RWPE2 (cell line): ENCODE measurements at regions not wholly inside any gene's neighbourhood (a gene's known extent, or its start where the extent isn't known, plus 50 kb on each side); places are given as distances from the start of the nearest gene placed in this dataset.

Source experiments
- ATAC-seq: fragments of 200-7000 bp; cut with Tn5 transposase; 3 replicates; pipeline ENCODE4 v1.9.1; 2021; ENCODE audit warnings: low read depth
- DNase-seq: peaks from one replicate; pipeline ENCODE4 v3.0.0-alpha.2; 2020; ENCODE audit warnings: low spot score
- H3K27ac ChIP-seq: fragments of 450-650 bp; 2 replicates; pipeline ENCODE4 v1.5.1; 2017; ENCODE audit warnings: mild to moderate bottlenecking; ENCODE audit not compliant: poor library complexity, severe bottlenecking
- H3K27me3 ChIP-seq: fragments of 250-450 bp; sonication (Bioruptor Pico); 2 replicates; pipeline ENCODE4 v1.5.1; 2021; ENCODE audit warnings: mild to moderate bottlenecking, moderate library complexity; ENCODE audit not compliant: insufficient read depth, poor library complexity, severe bottlenecking
- H3K36me3 ChIP-seq: fragments of 250-450 bp; sonication (Bioruptor Pico); 2 replicates; pipeline ENCODE4 v1.5.1; 2020; ENCODE audit warnings: low read depth, mild to moderate bottlenecking, moderate library complexity
- H3K4me1 ChIP-seq: fragments of 250-450 bp; sonication (Bioruptor Pico); 2 replicates; pipeline ENCODE4 v1.5.1; 2021; ENCODE audit warnings: mild to moderate bottlenecking, moderate library complexity; ENCODE audit not compliant: insufficient read depth, poor library complexity, severe bottlenecking
- H3K4me3 ChIP-seq: fragments of 250-450 bp; sonication (Bioruptor Pico); 2 replicates; pipeline ENCODE4 v1.5.1; 2021; ENCODE audit warnings: mild to moderate bottlenecking, moderate library complexity; ENCODE audit not compliant: severe bottlenecking
- H3K9me3 ChIP-seq: fragments of 250-450 bp; sonication (Bioruptor Pico); 2 replicates; pipeline ENCODE4 v1.5.1; 2021; ENCODE audit warnings: mild to moderate bottlenecking, moderate library complexity; ENCODE audit not compliant: severe bottlenecking
- CTCF ChIP-seq: fragments of 450-650 bp; IDR thresholded peaks from one replicate; pipeline ENCODE4 v1.5.1; 2017; ENCODE audit warnings: mild to moderate bottlenecking, moderate library complexity; ENCODE audit not compliant: poor library complexity, severe bottlenecking

GRCh38 chr2:107542314-107542740, 284.4 kb upstream of the RGPD4 start:
- no peak for TF ChIP-seq CTCF
- no peaks in the 10 kb centered on the region for H3K4me1 ChIP-seq
- H3K4me3 ChIP-seq = no peak overlapping the region
- DNase-seq (no peak), ATAC-seq (no peak)
- H3K36me3 ChIP-seq = no peaks in the 10 kb centered on the region
- no peak overlapping the region for H3K27ac ChIP-seq
- no peaks in the 10 kb centered on the region for H3K27me3 ChIP-seq
- no peaks in the 10 kb centered on the region for H3K9me3 ChIP-seq

GRCh38 chr2:107543793-107544192, 282.9 kb upstream of the RGPD4 start:
- no peak for TF ChIP-seq CTCF
- DNase-seq (no peak), ATAC-seq (no peak)
- H3K36me3 ChIP-seq = no peaks in the 10 kb centered on the region
- H3K9me3 ChIP-seq = no peaks in the 10 kb centered on the region
- no peak overlapping the region for H3K27ac ChIP-seq
- no peak overlapping the region for H3K4me3 ChIP-seq
- no peaks in the 10 kb centered on the region for H3K27me3 ChIP-seq
- no peaks in the 10 kb centered on the region for H3K4me1 ChIP-seq

- ATAC-seq = no peak
- Histone ChIP-seq H3K27me3 (no peaks in the 10 kb centered on the region), H3K4me3 (no peak overlapping the region), H3K27ac (no peak overlapping the region), H3K9me3 (no peaks in the 10 kb centered on the region), H3K4me1 (no peaks in the 10 kb centered on the region), H3K36me3 (no peaks in the 10 kb centered on the region)
- no peak for TF ChIP-seq CTCF
- DNase-seq = no peak
Measured at GRCh38 chr2:107545066-107545465, 281.6 kb upstream of the RGPD4 start.

- no peak overlapping the region for H3K4me3 ChIP-seq
- DNase-seq (no peak), ATAC-seq (no peak)
- no peaks in the 10 kb centered on the region for H3K27me3 ChIP-seq
- H3K4me1 ChIP-seq = no peaks in the 10 kb centered on the region
- TF ChIP-seq CTCF = no peak
- H3K36me3 ChIP-seq = no peaks in the 10 kb centered on the region
- no peaks in the 10 kb centered on the region for H3K9me3 ChIP-seq
- H3K27ac ChIP-seq = no peak overlapping the region
Measured at GRCh38 chr2:107545851-107546250, 280.8 kb upstream of the RGPD4 start.

GRCh38 chr2:107548216-107548615, 278.5 kb upstream of the RGPD4 start:
- no peak for TF ChIP-seq CTCF
- ATAC-seq (no peak), DNase-seq (no peak)
- Histone ChIP-seq H3K36me3 (no peaks in the 10 kb centered on the region), H3K4me1 (no peaks in the 10 kb centered on the region), H3K4me3 (no peak overlapping the region), H3K27me3 (no peaks in the 10 kb centered on the region), H3K27ac (no peak overlapping the region), H3K9me3 (no peaks in the 10 kb centered on the region)
